ENCODE measurements at regions not wholly inside any gene's neighbourhood (a gene's known extent, or its start where the extent isn't known, plus 50 kb on each side); places are given as distances from the start of the nearest gene placed in this dataset.

- TF ChIP-seq EZH2 (IDR thresholded peaks at IDR 0.05) (no peak), POLR2AphosphoS5 (IDR thresholded peaks at IDR 0.05; ENCODE audit: borderline replicate concordance, low read depth, low read length) (no peak)
These were observed 432.2 kb downstream of the SOX2 start for GRCh38 chr3:182143903-182144302.
